ENCODE measurements at regions not wholly inside any gene's neighbourhood (a gene's known extent, or its start where the extent isn't known, plus 50 kb on each side); places are given as distances from the start of the nearest gene placed in this dataset.

DNA sequence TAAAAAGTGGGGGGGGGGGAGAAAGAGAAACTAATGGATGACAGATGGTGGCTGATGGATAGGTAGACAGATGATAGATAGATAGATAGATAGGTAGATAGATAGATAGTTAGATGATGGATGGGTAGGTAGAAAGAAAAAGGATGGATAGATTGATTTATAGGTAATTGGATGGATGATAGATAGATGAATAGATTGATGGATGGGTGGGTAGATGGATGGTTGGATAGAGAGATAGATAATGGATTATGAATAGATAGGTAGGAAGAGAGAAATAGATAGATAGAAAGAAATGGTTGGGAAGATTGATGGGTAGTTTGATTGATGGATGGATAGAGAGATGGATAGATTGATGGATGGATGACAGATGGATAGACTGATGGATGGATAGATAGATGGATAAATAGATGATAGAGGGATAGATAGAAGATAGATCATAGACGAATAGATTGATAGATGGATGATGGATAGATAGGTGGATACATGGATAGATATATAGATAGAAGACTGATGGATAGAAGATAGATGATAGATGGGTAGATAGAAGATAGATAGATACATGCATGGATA, 337.1 kb downstream of the C16orf95 start (continued):
- TF ChIP-seq E4F1 (IDR thresholded peaks at IDR 0.05; ENCODE audit: borderline replicate concordance, partially characterized antibody) (no peak), E2F4 (IDR thresholded peaks at IDR 0.05; ENCODE audit: low read depth, low read length) (no peak), NR2F1 (conservative IDR thresholded peaks at IDR 0.05) (no peak), CEBPZ (IDR thresholded peaks at IDR 0.05; ENCODE audit: low read depth, low read length) (no peak), CHD1 (IDR thresholded peaks at IDR 0.05; ENCODE audit: low read depth, low read length) (no peak)
- TF ChIP-seq, protein P1, sequence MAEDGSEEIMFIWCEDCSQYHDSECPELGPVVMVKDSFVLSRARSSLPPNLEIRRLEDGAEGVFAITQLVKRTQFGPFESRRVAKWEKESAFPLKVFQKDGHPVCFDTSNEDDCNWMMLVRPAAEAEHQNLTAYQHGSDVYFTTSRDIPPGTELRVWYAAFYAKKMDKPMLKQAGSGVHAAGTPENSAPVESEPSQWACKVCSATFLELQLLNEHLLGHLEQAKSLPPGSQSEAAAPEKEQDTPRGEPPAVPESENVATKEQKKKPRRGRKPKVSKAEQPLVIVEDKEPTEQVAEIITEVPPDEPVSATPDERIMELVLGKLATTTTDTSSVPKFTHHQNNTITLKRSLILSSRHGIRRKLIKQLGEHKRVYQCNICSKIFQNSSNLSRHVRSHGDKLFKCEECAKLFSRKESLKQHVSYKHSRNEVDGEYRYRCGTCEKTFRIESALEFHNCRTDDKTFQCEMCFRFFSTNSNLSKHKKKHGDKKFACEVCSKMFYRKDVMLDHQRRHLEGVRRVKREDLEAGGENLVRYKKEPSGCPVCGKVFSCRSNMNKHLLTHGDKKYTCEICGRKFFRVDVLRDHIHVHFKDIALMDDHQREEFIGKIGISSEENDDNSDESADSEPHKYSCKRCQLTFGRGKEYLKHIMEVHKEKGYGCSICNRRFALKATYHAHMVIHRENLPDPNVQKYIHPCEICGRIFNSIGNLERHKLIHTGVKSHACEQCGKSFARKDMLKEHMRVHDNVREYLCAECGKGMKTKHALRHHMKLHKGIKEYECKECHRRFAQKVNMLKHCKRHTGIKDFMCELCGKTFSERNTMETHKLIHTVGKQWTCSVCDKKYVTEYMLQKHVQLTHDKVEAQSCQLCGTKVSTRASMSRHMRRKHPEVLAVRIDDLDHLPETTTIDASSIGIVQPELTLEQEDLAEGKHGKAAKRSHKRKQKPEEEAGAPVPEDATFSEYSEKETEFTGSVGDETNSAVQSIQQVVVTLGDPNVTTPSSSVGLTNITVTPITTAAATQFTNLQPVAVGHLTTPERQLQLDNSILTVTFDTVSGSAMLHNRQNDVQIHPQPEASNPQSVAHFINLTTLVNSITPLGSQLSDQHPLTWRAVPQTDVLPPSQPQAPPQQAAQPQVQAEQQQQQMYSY (CRISPR knock-in tag; IDR thresholded peaks at IDR 0.05): no peak
